GM12864 (cell line): ENCODE measurements at regions not wholly inside any gene's neighbourhood (a gene's known extent, or its start where the extent isn't known, plus 50 kb on each side); places are given as distances from the start of the nearest gene placed in this dataset.
"Not testable (repeated sequence)": the region's sequence is repeated elsewhere in the genome, so short reads cannot be mapped to it uniquely, and the experiment has no call there.

Experiments
- DNase-seq: peaks from one replicate; pipeline ENCODE4 v3.0.0-alpha.2; 2011; ENCODE audit warnings: low read depth
- H3K4me3 ChIP-seq: 2 replicates; pipeline ENCODE4 v1.5.1; 2011; ENCODE audit warnings: mild to moderate bottlenecking, low read depth, low read length, control low read depth
- TF ChIP-seq, protein P1 (sequence below): IDR thresholded peaks from 2 replicates; pipeline ENCODE4 v1.5.1; 2011; ENCODE audit warnings: low read depth, mild to moderate bottlenecking, moderate library complexity, low read length, control low read depth, inconsistent platforms; ENCODE audit errors: missing control alignments

DNA sequence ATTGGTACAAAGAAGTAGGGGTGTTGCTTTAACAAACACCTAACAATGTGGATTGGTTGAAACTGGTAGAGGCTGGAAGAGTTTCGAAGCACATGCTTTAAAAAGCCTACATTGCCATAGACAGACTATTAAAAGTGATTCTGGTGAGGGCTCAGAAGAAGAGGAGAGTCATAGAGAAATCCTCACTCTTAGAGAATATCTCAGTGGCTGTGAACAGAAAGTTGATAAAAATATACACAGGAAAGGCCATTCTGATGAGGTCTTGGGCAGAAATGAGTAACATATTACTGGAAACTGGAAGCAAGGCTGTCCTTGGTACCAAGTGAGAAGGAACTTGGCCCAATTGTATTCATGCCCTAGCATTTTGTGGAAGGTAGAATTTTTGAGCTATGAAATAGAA, 173.7 kb upstream of the CRBN start:
- no peak overlapping the region for H3K4me3 ChIP-seq
- TF ChIP-seq, protein P1, sequence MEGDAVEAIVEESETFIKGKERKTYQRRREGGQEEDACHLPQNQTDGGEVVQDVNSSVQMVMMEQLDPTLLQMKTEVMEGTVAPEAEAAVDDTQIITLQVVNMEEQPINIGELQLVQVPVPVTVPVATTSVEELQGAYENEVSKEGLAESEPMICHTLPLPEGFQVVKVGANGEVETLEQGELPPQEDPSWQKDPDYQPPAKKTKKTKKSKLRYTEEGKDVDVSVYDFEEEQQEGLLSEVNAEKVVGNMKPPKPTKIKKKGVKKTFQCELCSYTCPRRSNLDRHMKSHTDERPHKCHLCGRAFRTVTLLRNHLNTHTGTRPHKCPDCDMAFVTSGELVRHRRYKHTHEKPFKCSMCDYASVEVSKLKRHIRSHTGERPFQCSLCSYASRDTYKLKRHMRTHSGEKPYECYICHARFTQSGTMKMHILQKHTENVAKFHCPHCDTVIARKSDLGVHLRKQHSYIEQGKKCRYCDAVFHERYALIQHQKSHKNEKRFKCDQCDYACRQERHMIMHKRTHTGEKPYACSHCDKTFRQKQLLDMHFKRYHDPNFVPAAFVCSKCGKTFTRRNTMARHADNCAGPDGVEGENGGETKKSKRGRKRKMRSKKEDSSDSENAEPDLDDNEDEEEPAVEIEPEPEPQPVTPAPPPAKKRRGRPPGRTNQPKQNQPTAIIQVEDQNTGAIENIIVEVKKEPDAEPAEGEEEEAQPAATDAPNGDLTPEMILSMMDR: no peak
- DNase-seq: no peak

- TF ChIP-seq, protein P1: no peak
- no peak for DNase-seq
- no peak overlapping the region for H3K4me3 ChIP-seq
Measured at GRCh38 chr3:3351226-3351625, 171.7 kb upstream of the CRBN start.

GRCh38 chr3:3347056-3347455, 167.6 kb upstream of the CRBN start:
- not testable (repeated sequence) for H3K4me3 ChIP-seq, DNase-seq

GRCh38 chr3:3346556-3346955, 167.1 kb upstream of the CRBN start:
- no peak overlapping the region for H3K4me3 ChIP-seq
- TF ChIP-seq, protein P1: no peak
- no peak for DNase-seq

DNA sequence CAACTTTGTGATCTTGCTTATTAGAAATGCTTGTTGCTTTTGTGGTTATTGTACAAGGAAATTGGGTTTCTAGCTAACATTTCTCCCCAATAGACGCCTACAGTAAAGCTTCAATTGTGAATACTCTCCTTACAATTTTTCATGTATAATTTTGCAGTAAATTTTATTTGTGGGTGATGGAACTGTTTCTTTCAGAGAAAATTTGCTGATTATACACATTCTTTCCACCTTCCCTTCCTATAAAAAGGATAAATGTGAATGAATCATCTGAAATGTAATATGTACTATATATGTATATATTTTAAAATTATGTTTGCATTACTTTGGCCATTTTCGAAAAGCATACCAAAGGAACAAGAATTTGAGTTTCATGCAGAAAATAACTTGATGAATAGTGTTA, 162.7 kb upstream of the CRBN start:
- H3K4me3 ChIP-seq: no peak overlapping the region
- TF ChIP-seq, protein P1: no peak
- DNase-seq: no peak

DNA sequence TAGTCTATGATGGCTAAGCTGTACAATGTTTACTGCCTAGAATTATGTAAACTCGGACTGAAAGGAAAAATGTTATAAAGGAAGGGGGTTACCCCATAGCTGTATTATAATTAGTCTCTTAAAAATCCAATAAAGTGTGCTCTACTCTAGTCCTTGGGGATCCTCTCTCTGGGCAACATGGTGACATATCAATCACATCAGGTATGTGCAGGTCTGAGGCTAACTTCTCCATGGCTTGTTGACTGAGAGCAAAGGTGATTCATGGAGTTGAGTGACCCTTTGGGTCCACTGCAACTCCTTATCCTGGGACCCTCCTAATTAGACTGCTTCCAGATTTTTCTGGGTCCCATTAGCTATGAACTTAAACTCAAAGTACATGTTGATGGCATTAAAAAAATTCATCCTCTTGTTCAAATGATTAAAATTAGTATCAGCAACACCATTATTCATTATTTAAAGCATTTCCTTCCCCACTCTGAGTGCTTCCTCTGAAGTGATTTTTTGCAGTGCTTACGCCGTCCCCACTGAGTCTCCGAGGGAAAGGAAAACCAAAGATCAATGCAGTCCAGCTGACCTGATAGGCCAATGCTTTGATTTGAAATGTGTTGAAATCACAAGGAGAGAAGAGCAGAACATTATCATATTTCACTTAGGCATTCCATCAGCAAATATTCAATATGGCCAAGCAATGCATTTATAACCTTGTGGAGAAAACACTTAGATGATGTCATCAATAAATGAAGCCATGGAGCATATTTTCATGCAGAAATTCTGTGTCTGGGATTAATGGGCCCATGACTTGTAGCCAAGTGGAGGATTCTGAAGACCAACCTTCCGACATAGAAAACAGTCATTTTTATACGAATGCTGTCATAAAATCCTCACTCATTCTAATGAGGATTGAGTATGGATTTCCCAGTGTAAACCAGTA, 161.7 kb upstream of the CRBN start:
- DNase-seq: no peak
- TF ChIP-seq, protein P1: no peak
- no peak overlapping the region for H3K4me3 ChIP-seq

DNA sequence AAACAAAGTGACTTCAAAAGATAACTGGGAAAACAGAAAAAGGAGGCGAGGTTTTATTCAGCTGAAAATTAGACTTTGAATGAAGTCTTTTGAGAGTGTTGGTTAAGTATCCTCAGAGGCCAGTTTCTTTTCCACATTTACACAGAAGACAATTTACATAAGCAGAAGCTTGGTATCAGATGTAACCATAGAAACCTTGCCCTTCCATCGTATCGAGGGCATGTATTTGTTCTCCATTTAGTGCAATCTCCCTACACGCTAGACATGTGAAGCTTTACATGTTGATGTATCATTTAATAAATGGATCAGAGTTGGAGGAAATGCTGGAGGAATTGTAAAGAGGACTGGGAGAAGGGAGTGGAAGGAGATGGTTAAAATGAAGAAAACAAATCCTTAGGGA, 161.0 kb upstream of the CRBN start:
- TF ChIP-seq, protein P1: no peak

More for the DNA sequence above, 161.0 kb upstream of the CRBN start:
- H3K4me3 ChIP-seq: no peak overlapping the region
- no peak for DNase-seq
